T1000 (cell line): ENCODE measurements at regions not wholly inside any gene's neighbourhood (a gene's known extent, or its start where the extent isn't known, plus 50 kb on each side); places are given as distances from the start of the nearest gene placed in this dataset.
"Not testable (repeated sequence)": the region's sequence is repeated elsewhere in the genome, so short reads cannot be mapped to it uniquely, and the experiment has no call there.

Source experiments
- DNase-seq: peaks from one replicate; lab custom pipeline; 2025; ENCODE audit warnings: mixed read lengths; lab: John Stamatoyannopoulos, UW

DNA sequence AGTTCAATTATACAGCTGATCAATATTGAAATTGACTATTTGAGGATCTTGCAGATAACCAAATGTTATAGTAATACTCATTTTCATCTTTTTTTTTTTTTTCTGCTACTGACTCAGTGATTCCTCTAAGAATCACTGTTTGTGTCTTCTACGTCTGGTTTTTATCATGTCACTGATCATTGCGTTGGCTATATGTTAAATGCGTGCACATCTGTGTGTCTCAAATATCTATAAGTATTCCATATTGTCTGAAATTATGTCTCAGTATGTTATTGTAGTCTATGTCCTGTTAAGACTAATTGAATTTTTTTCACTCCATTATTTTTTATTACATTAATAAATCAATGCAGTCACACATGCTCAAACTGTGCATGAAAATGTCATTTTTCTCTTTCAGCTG, 200.5 kb downstream of the PCDH20 start:
- no peak for DNase-seq

DNA sequence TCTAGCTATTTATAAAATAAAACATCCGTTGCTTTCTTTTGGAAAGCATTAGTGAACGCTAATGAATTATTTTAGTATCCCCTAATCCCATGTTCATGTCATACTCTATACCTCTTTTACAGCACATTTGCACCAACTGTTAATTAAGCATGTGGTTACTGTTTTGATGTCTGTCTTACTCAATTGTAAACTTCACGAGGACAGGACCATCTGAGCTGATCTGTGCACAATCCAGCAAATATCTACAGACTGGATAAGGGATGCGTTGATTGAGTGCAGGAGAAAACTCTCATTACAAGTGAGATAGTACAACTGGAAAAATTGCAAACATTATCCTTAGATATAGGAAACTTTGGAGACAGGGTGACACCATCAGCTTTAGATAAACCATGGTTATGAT, 201.1 kb downstream of the PCDH20 start:
- DNase-seq: no peak

DNA sequence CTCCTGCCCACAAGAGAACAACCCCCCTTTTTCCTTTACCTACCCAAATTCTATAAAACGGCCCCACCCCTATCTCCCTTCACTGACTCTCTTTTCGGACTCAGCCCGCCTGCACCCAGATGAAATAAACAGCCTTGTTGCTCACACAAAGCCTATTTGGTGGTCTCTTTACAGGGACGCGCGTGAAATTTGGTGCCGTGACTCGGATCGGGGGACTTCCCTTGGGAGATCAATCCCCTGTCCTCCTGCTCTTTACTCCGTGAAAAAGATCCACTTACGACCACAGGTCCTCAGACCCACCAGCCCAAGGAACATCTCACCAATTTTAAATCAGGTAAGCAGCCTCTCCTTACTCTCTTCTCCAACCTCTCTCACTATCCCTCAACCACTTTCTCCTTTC, 209.8 kb downstream of the PCDH20 start:
- DNase-seq: not testable (repeated sequence)

DNA sequence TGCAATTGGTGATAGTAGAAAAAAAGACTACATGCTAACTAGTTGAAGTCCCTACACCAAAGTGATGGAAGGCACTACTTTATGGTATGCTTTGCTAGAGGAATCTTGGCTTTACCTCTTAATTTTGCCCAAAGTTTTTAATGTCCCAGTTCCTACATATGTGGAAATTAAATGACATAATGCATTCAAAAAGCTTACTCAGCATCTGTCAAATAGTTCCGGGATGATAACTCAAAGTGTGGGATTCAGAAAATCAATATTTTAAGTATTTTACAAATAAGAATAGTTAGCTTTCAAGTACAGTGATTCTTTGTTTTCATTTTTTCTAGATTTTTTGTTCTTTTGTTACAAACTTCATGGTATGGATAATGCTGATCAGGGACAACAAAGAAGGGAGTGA, 211.6 kb downstream of the PCDH20 start:
- no peak for DNase-seq

- DNase-seq: no peak
Observed at GRCh38 chr13:61202042-61202441, 213.6 kb downstream of the PCDH20 start.

DNA sequence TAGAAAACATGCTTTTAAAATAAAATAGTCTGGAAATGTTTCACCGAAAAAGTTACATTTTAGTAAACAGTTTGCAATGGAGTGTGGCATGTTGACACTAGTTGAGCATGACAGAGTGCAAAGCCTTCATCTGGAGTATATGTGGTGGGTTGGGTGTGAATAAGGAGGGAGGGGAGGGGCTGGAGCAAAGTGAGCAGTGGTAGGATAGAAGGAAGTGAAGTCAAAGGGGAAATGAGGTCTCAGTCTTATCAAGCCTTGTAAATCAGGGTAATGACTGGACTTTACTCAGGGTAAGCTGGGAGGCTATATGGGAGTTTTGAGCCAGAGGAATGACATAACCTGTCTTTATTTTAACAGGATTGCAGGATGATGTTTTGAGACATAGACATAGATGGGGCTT, 222.8 kb downstream of the PCDH20 start:
- DNase-seq: no peak

DNA sequence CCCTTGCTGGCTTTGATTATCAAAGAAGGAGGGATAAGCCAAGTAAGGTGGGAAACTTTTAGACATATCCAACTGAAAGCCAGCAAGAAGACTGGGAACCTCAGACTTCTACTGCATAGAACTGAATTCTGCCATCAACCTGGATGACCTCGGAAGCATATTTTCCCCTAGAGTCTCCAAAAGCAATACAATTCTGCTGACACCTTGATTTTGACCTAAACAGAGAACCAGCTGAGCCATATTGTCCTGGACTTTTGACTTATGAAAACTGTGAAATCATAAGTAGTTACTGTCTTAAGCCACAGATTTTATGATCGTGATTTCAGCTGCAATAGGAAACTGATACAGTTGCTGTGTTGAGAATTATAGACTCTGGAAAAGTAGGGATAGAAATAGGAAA, 227.6 kb downstream of the PCDH20 start:
- no peak for DNase-seq

GRCh38 chr13:61187471-61187870, 228.2 kb downstream of the PCDH20 start:
- DNase-seq: no peak

GRCh38 chr13:61183670-61184069, 232.0 kb downstream of the PCDH20 start:
- DNase-seq: no peak

DNA sequence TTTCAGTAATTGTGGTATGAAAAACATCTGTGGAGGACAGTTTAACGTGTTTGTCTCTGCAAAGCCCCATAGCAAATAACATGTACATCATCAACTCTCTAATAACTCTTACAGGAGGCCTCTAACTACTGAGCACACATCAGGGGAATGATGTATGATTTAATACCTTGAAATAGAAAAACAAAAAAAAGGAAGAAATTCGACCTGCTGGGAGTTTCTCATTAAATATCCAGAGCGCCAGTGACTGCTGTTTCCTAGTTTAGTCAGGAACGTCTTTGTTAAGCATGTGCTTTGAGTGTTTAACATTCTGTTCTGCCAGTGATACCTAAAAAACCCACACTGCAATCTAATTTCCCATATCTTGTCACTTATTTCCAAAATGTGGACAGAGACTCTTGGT, 235.4 kb downstream of the PCDH20 start:
- DNase-seq: no peak

- no peak for DNase-seq
Observed at GRCh38 chr13:61179741-61180140, 235.9 kb downstream of the PCDH20 start.

GRCh38 chr13:61170856-61171255, 244.8 kb downstream of the PCDH20 start:
- DNase-seq: no peak

- DNase-seq: no peak
Observed at GRCh38 chr13:61162636-61163035, 253.0 kb downstream of the PCDH20 start.

DNA sequence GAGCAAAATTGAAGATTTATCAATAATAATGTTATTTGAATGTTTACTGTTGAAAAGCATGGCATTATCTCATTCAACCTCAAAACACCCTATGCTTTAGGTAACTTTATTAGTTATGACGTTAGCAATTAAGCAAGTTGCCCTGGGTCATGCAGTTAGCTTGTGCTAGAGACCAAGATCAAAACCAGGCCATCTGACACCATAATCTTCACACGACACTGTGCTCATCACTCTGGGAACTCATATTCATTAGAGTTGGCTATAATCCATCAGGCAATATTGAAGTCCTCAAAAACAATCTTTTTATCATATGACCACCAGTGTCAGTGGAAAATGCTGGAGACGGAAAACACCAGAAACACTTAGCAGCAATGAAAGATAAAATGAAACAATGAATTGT, 253.5 kb downstream of the PCDH20 start:
- no peak for DNase-seq

DNA sequence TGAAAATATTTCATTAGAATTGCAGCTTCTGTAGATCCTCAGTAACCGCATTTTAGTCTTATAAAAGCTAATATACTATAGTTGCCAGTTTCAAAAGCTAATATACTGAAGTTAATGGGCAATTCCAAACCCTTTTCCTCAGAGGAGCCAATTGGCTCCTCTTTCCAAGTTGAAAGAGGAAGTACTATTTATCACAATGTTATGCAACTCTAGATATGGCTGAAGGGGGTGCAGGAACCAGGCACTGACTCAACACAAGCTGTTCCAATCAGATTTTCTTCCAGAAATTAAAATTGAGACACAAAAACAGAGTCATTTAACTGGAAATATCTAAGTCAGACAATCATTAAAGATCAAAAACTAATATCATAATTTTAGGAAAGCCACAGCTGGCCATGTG, 258.9 kb downstream of the PCDH20 start:
- no peak for DNase-seq

DNA sequence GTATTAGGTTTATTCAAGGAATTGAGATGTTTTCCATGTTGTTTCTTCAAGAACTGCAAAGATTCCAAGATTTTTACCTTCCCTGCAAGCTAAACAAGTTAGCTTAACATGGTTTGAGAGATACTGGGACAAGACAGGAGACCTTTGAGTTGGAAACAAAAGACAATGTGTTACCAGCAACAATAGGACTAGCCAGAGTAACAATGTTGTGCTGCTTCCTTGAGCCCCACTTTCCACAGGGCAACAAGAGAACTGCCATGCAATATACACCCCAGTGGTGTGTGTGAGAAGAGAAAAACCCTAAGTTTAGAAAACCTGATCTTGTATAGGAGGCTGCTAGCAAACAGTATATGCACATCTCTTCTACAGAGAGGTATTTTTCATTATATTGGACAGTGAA, 264.6 kb downstream of the PCDH20 start:
- DNase-seq: no peak

DNA sequence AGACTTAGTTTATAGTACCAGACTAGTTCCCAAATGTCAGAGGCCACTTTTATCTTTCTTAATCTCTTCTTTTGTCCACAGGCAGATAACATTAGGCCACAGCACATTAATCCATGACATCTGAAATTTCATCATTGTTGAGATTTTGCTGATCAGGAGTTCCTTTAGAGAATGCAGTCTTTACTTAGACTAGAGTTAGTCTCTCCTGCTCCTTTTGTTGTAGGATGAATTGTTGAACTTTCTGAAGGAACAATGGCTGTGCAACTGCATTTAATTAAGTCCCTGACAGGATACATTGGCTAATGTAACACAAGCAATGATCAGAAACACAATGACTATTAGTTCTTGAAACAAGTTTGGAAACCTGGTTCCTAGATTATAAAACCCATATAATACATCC, 266.3 kb downstream of the PCDH20 start:
- no peak for DNase-seq

DNA sequence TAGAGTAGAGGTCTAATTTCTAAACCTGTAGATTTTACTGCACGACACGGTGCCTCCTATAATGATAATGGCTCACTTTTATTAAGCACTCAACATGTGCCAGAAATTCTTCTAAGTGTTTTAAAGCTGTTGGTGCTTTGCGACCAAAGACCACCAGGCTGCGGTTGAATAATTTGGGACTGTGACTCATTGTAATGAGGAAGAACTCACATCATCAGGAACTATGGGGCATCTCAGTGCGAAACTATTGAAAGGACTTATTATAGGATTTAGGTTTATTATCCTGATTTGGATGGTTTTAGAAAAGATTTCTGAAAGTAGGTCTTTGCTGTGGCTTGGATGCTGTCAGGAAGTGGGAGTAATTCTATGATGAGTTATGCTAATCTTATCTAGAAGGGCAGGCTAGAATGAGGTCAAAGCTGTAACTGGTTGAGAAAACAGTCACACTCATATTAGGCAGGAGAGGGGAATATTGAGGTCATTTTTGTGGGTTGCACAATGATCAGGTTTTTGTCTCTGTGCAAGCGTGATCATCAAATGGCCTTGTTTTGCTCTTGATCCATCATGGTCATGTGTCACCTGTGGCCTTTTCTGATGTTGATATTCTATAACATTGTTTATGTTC, 266.8 kb downstream of the PCDH20 start:
- no peak for DNase-seq

GRCh38 chr13:61148211-61148610, 267.4 kb downstream of the PCDH20 start:
- no peak for DNase-seq

- DNase-seq: no peak
Observed at GRCh38 chr13:61146571-61146970, 269.1 kb downstream of the PCDH20 start.

DNA sequence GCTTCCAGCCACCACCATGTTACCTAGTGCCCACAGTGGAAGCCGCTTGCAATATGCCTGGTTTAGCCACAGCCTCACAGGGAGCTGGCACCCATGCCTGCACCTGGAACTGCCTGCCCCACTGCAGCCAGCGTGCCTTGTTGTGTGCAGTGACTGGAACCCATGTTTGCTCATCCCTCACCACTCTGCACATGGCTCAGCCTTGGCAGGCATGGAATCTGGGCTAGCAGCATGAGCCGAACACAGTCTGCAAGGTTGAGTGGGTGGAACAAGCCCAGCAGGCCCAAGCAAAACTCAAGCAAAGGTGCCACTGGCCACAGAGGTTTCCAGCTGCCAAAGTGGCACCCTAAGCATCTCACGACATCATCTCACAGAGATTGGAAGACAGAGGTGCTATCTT, 269.5 kb downstream of the PCDH20 start:
- DNase-seq: no peak

- DNase-seq: no peak
Observed at GRCh38 chr13:61144834-61145593, 270.6 kb downstream of the PCDH20 start.

DNA sequence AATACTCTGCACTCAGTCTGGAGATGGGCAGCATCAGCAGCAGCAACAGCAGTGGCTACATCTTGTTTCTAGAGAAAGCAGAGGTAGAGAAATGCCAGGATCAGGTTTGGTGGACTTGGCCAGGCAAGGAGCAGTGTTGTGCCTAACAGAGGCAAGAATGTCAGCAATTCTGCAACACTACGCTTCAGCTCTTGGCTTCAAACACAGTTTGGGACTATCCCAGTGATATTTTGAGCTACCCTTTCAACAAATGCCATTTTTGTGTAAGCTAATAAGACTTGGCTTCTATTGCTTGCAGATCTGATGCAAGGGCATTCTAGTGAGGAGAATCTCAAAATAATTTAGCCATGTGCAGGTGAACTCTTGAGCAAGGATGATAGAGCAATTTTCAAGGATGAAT, 271.3 kb downstream of the PCDH20 start:
- DNase-seq: no peak

DNA sequence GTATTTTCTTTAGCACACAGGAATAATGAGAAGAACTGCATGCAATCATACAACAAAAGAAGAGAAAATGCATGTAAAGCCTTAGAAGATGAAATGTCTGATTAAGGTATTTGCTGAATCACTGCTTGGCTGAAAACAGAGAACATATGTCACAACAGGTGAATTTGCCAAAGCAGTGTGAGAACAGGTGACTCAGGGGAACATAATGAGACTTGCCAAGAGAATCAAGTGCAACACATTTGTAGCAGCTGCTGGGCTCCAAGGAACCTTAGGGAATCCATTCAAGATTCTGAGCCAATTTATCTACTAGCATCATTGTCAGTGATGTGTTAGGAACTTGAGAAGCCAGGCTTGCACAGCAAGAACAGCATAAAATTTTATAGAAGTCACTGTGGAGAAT, 273.1 kb downstream of the PCDH20 start:
- DNase-seq: no peak
